HEK293 (cell line): ENCODE measurements at regions not wholly inside any gene's neighbourhood (a gene's known extent, or its start where the extent isn't known, plus 50 kb on each side); places are given as distances from the start of the nearest gene placed in this dataset.

Source experiments
- BCL6B ChIP-seq: fragments of 450-650 bp; formaldehyde crosslinking; IDR thresholded peaks from 2 replicates; pipeline ENCODE4 v1.5.1; 2017; ENCODE audit warnings: missing biosample characterization, missing genetic modification characterization
- FEZF1 ChIP-seq: fragments of 450-650 bp; formaldehyde crosslinking; IDR thresholded peaks from 2 replicates; pipeline ENCODE4 v1.5.1; 2016; ENCODE audit warnings: missing biosample characterization, missing genetic modification characterization
- GLI2 ChIP-seq: fragments of 450-650 bp; formaldehyde crosslinking; IDR thresholded peaks from 2 replicates; pipeline ENCODE4; 2017; ENCODE audit warnings: missing biosample characterization, missing genetic modification characterization, low read depth, borderline replicate concordance
- KLF16 ChIP-seq: fragments of 450-650 bp; formaldehyde crosslinking; IDR thresholded peaks from 2 replicates; pipeline ENCODE4 v1.5.1; 2017; ENCODE audit warnings: missing biosample characterization, missing genetic modification characterization
- KLF17 ChIP-seq: fragments of 450-650 bp; formaldehyde crosslinking; IDR thresholded peaks from 2 replicates; pipeline ENCODE4 v1.5.1; 2016; ENCODE audit warnings: missing biosample characterization, missing genetic modification characterization
- MYNN ChIP-seq: fragments of 450-650 bp; formaldehyde crosslinking; IDR thresholded peaks from 2 replicates; pipeline ENCODE4 v1.5.1; 2016; ENCODE audit warnings: missing biosample characterization, missing genetic modification characterization, borderline replicate concordance
- PRDM6 ChIP-seq: fragments of 450-650 bp; formaldehyde crosslinking; IDR thresholded peaks from 2 replicates; pipeline ENCODE4 v1.5.1; 2017; ENCODE audit warnings: missing biosample characterization, missing genetic modification characterization
- WT1 ChIP-seq: fragments of 450-650 bp; formaldehyde crosslinking; IDR thresholded peaks from 2 replicates; pipeline ENCODE4 v1.5.1; 2016; ENCODE audit warnings: missing biosample characterization, missing genetic modification characterization
- ZBTB11 ChIP-seq: fragments of 450-650 bp; formaldehyde crosslinking; conservative IDR thresholded peaks from 2 replicates; pipeline ENCODE4 v1.5.1; 2016; ENCODE audit warnings: low read depth, missing biosample characterization, missing genetic modification characterization
- ZBTB17 ChIP-seq: fragments of 450-650 bp; formaldehyde crosslinking; IDR thresholded peaks from 2 replicates; pipeline ENCODE4 v1.5.1; 2016; ENCODE audit warnings: missing biosample characterization, missing genetic modification characterization
- ZFP41 ChIP-seq: fragments of 450-650 bp; formaldehyde crosslinking; IDR thresholded peaks from 2 replicates; pipeline ENCODE4 v1.5.1; 2016; ENCODE audit warnings: missing biosample characterization, missing genetic modification characterization, borderline replicate concordance
- ZNF140 ChIP-seq: fragments of 450-650 bp; formaldehyde crosslinking; IDR thresholded peaks from 2 replicates; pipeline ENCODE4 v1.5.1; 2016; ENCODE audit warnings: missing biosample characterization, missing genetic modification characterization
- ZNF157 ChIP-seq: fragments of 450-650 bp; formaldehyde crosslinking; IDR thresholded peaks from 2 replicates; pipeline ENCODE4 v1.5.1; 2016; ENCODE audit warnings: missing biosample characterization, missing genetic modification characterization
- ZNF16 ChIP-seq: fragments of 450-650 bp; formaldehyde crosslinking; IDR thresholded peaks from 2 replicates; pipeline ENCODE4 v1.5.1; 2016; ENCODE audit warnings: low read depth, missing biosample characterization, missing genetic modification characterization
- ZNF175 ChIP-seq: fragments of 450-650 bp; formaldehyde crosslinking; IDR thresholded peaks from 2 replicates; pipeline ENCODE4 v1.5.1; 2016; ENCODE audit warnings: missing biosample characterization, missing genetic modification characterization
- ZNF184 ChIP-seq: fragments of 450-650 bp; IDR thresholded peaks from 2 replicates; pipeline ENCODE4 v1.5.1; 2018; ENCODE audit warnings: missing biosample characterization, mild to moderate bottlenecking, missing genetic modification characterization
- ZNF221 ChIP-seq: fragments of 450-650 bp; formaldehyde crosslinking; IDR thresholded peaks from 2 replicates; pipeline ENCODE4 v1.5.1; 2017; ENCODE audit warnings: missing biosample characterization, missing genetic modification characterization, borderline replicate concordance
- ZNF223 ChIP-seq: fragments of 450-650 bp; formaldehyde crosslinking; IDR thresholded peaks from 2 replicates; pipeline ENCODE4 v1.5.1; 2016; ENCODE audit warnings: missing biosample characterization, missing genetic modification characterization
- ZNF239 ChIP-seq: fragments of 450-650 bp; formaldehyde crosslinking; IDR thresholded peaks from 2 replicates; pipeline ENCODE4 v1.5.1; 2016; ENCODE audit warnings: missing biosample characterization, missing genetic modification characterization
- ZNF266 ChIP-seq: fragments of 450-650 bp; formaldehyde crosslinking; IDR thresholded peaks from 2 replicates; pipeline ENCODE4 v1.5.1; 2016; ENCODE audit warnings: missing biosample characterization, missing genetic modification characterization, low read depth
- ZNF366 ChIP-seq: fragments of 450-650 bp; formaldehyde crosslinking; conservative IDR thresholded peaks from 2 replicates; pipeline ENCODE4 v1.5.1; 2016; ENCODE audit warnings: missing biosample characterization, missing genetic modification characterization
- ZNF394 ChIP-seq: fragments of 450-650 bp; formaldehyde crosslinking; IDR thresholded peaks from 2 replicates; pipeline ENCODE4 v1.5.1; 2016; ENCODE audit warnings: missing biosample characterization, missing genetic modification characterization, mild to moderate bottlenecking, moderate library complexity, borderline replicate concordance
- ZNF416 ChIP-seq: fragments of 450-650 bp; formaldehyde crosslinking; IDR thresholded peaks from 2 replicates; pipeline ENCODE4 v1.5.1; 2016; ENCODE audit warnings: missing biosample characterization, missing genetic modification characterization
- ZNF48 ChIP-seq: fragments of 450-650 bp; formaldehyde crosslinking; IDR thresholded peaks from 2 replicates; pipeline ENCODE4 v1.5.1; 2016; ENCODE audit warnings: missing biosample characterization, missing genetic modification characterization
- ZNF501 ChIP-seq: fragments of 450-650 bp; formaldehyde crosslinking; IDR thresholded peaks from 2 replicates; pipeline ENCODE4 v1.5.1; 2016; ENCODE audit warnings: missing biosample characterization, missing genetic modification characterization
- ZNF571 ChIP-seq: fragments of 450-650 bp; formaldehyde crosslinking; IDR thresholded peaks from 2 replicates; pipeline ENCODE4 v1.5.0; 2017; ENCODE audit warnings: missing biosample characterization, missing genetic modification characterization
- ZNF626 ChIP-seq: fragments of 450-650 bp; sonication (Bioruptor Pico); formaldehyde crosslinking; IDR thresholded peaks from 2 replicates; pipeline ENCODE4 v1.5.1; 2018; ENCODE audit warnings: missing biosample characterization, missing genetic modification characterization, inconsistent platforms
- ZNF677 ChIP-seq: fragments of 450-650 bp; IDR thresholded peaks from 2 replicates; pipeline ENCODE4 v1.5.0; 2018; ENCODE audit warnings: missing biosample characterization, mild to moderate bottlenecking, missing genetic modification characterization, moderate library complexity
- ZNF785 ChIP-seq: fragments of 450-650 bp; formaldehyde crosslinking; IDR thresholded peaks from 2 replicates; pipeline ENCODE4 v1.5.1; 2016; ENCODE audit warnings: missing biosample characterization, missing genetic modification characterization
- TF ChIP-seq, protein P1 (sequence below): fragments of 450-650 bp; formaldehyde crosslinking; IDR thresholded peaks from 2 replicates; pipeline ENCODE4 v1.5.1; 2017; ENCODE audit warnings: missing biosample characterization, missing genetic modification characterization
- TF ChIP-seq, protein P2 (sequence below): fragments of 450-650 bp; formaldehyde crosslinking; IDR thresholded peaks from 2 replicates; pipeline ENCODE4 v1.5.1; 2016; ENCODE audit warnings: missing biosample characterization, missing genetic modification characterization

DNA sequence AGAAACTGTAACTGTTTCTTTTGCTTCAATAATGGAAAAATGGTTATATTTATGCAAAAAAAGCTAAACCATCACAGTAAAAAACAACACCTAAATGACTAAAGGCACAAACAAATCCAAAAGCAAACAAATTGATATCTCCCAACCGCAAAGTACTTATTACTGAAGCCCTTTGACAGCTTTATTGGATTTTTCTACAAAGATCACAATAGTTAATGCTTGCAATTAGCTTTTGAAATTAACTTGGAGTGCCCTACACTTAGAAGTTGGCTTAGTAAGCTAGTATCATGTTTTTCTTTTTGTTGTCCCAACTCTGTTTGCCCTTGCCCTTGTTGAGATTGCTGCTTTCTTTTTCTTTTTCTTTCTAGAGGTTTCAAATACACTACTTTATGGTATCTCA, 257.5 kb downstream of the INHBA start (continued):
- no peak for TF ChIP-seq BCL6B (tag by site-specific recombination)
- TF ChIP-seq ZBTB17 (tag by site-specific recombination), result no peak
- no peak for TF ChIP-seq ZNF48 (tag by site-specific recombination)
- peak; percentile 89 for TF ChIP-seq FEZF1 (tag by site-specific recombination)
- TF ChIP-seq ZNF16 (tag by site-specific recombination), result no peak
- TF ChIP-seq, protein P1, sequence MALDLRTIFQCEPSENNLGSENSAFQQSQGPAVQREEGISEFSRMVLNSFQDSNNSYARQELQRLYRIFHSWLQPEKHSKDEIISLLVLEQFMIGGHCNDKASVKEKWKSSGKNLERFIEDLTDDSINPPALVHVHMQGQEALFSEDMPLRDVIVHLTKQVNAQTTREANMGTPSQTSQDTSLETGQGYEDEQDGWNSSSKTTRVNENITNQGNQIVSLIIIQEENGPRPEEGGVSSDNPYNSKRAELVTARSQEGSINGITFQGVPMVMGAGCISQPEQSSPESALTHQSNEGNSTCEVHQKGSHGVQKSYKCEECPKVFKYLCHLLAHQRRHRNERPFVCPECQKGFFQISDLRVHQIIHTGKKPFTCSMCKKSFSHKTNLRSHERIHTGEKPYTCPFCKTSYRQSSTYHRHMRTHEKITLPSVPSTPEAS (tag by site-specific recombination), result no peak
- no peak for TF ChIP-seq ZNF785 (tag by site-specific recombination)
- TF ChIP-seq ZNF184, result no peak
- no peak for TF ChIP-seq ZNF677 (tag by site-specific recombination)
- peak; percentile 71 for TF ChIP-seq PRDM6 (tag by site-specific recombination)
- no peak for TF ChIP-seq KLF16 (tag by site-specific recombination)
- TF ChIP-seq ZNF266, result no peak
- TF ChIP-seq ZNF416 (tag by site-specific recombination), result no peak
- no peak for TF ChIP-seq ZNF571
- TF ChIP-seq ZNF501 (tag by site-specific recombination), result no peak
- TF ChIP-seq WT1 (tag by site-specific recombination), result 0 out of 2 replicates have a peak, but pooled peaks have one; percentile 14
- TF ChIP-seq ZNF394 (tag by site-specific recombination), result no peak
- TF ChIP-seq ZFP41 (tag by site-specific recombination), result no peak
- TF ChIP-seq GLI2 (tag by site-specific recombination), result no peak
- no peak for TF ChIP-seq ZNF140
- no peak for TF ChIP-seq KLF17
- TF ChIP-seq, protein P2, sequence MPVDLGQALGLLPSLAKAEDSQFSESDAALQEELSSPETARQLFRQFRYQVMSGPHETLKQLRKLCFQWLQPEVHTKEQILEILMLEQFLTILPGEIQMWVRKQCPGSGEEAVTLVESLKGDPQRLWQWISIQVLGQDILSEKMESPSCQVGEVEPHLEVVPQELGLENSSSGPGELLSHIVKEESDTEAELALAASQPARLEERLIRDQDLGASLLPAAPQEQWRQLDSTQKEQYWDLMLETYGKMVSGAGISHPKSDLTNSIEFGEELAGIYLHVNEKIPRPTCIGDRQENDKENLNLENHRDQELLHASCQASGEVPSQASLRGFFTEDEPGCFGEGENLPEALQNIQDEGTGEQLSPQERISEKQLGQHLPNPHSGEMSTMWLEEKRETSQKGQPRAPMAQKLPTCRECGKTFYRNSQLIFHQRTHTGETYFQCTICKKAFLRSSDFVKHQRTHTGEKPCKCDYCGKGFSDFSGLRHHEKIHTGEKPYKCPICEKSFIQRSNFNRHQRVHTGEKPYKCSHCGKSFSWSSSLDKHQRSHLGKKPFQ (tag by site-specific recombination), result no peak
- no peak for TF ChIP-seq ZNF626 (tag by site-specific recombination)
- no peak for TF ChIP-seq MYNN (tag by site-specific recombination)
- TF ChIP-seq ZNF157 (tag by site-specific recombination), result no peak
- TF ChIP-seq ZNF221 (tag by site-specific recombination), result no peak
- TF ChIP-seq ZNF239, result no peak
- TF ChIP-seq ZNF175 (tag by site-specific recombination), result no peak
- TF ChIP-seq ZNF366 (tag by site-specific recombination), result 0 out of 2 replicates have a peak, but pooled peaks have one; percentile 32
- no peak for TF ChIP-seq ZNF223
- TF ChIP-seq ZBTB11 (tag by site-specific recombination), result no peak
